GM19468 (cell line): ENCODE measurements at regions not wholly inside any gene's neighbourhood (a gene's known extent, or its start where the extent isn't known, plus 50 kb on each side); places are given as distances from the start of the nearest gene placed in this dataset.

Source experiments
- ATAC-seq: cut with Tn5 transposase; IDR thresholded peaks from one replicate; pipeline ENCODE4 v1.9.1; 2021; ENCODE audit warnings: mild to moderate bottlenecking, moderate library complexity, moderate number of reproducible peaks; ENCODE audit not compliant: unreplicated experiment; ENCODE audit errors: extremely low read depth

GRCh38 chr6:15792842-15793241, 130.0 kb upstream of the DTNBP1 start:
- no peak for ATAC-seq

- no peak for ATAC-seq
These were observed 128.8 kb upstream of the DTNBP1 start for GRCh38 chr6:15791448-15792181.

- ATAC-seq = no peak
These were observed 127.3 kb upstream of the DTNBP1 start for GRCh38 chr6:15790116-15790515.

- ATAC-seq = no peak
These were observed 124.0 kb upstream of the DTNBP1 start for GRCh38 chr6:15786846-15787245.

- no peak for ATAC-seq
These were observed 120.7 kb upstream of the DTNBP1 start for GRCh38 chr6:15783484-15783883.

- no peak for ATAC-seq
These were observed 119.1 kb upstream of the DTNBP1 start for GRCh38 chr6:15781890-15782289.

GRCh38 chr6:15781333-15781732, 118.5 kb upstream of the DTNBP1 start:
- ATAC-seq = no peak

GRCh38 chr6:15780437-15780836, 117.6 kb upstream of the DTNBP1 start:
- no peak for ATAC-seq

GRCh38 chr6:15779726-15780125, 116.9 kb upstream of the DTNBP1 start:
- no peak for ATAC-seq

- no peak for ATAC-seq
These were observed 113.7 kb upstream of the DTNBP1 start for GRCh38 chr6:15776458-15776980.

- no peak for ATAC-seq
These were observed 112.9 kb upstream of the DTNBP1 start for GRCh38 chr6:15775741-15776140.

- no peak for ATAC-seq
These were observed 112.3 kb upstream of the DTNBP1 start for GRCh38 chr6:15775076-15775634.

GRCh38 chr6:15773806-15774410, 111.1 kb upstream of the DTNBP1 start:
- no peak for ATAC-seq

GRCh38 chr6:15770347-15771143, 107.7 kb upstream of the DTNBP1 start:
- ATAC-seq = no peak

- ATAC-seq = no peak
These were observed 106.7 kb upstream of the DTNBP1 start for GRCh38 chr6:15769511-15770018.

- no peak for ATAC-seq
These were observed 106.2 kb upstream of the DTNBP1 start for GRCh38 chr6:15768999-15769398.

- no peak for ATAC-seq
These were observed 101.0 kb upstream of the DTNBP1 start for GRCh38 chr6:15763837-15764236.

GRCh38 chr6:15763364-15763763, 100.5 kb upstream of the DTNBP1 start:
- no peak for ATAC-seq

- no peak for ATAC-seq
These were observed 98.2 kb upstream of the DTNBP1 start for GRCh38 chr6:15761045-15761502.

- no peak for ATAC-seq
These were observed 95.9 kb upstream of the DTNBP1 start for GRCh38 chr6:15758631-15759215.
